ENCODE measurements at regions not wholly inside any gene's neighbourhood (a gene's known extent, or its start where the extent isn't known, plus 50 kb on each side); places are given as distances from the start of the nearest gene placed in this dataset.

DNA sequence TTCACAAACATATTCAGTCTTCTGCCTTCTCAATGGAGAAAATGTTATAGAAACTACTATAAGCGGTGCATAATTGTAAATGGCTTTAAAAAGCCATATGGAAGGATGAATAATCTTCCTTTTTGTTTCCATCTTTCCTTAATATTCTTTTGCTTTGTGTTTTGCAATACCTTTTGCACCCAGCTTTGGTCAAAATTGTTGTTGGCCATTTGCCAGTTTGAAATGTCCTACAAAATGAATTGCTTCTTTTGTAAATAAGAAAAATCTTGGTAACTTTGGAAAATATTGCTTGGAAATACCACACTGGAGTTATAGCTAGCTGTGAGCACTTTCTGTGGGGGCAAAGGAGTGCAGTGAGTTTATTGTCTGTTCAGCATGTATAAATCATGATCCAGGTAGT lies 93.5 kb upstream of the NR2F2 start:
- no peaks in the 10 kb centered on the region for H3K4me1 ChIP-seq

DNA sequence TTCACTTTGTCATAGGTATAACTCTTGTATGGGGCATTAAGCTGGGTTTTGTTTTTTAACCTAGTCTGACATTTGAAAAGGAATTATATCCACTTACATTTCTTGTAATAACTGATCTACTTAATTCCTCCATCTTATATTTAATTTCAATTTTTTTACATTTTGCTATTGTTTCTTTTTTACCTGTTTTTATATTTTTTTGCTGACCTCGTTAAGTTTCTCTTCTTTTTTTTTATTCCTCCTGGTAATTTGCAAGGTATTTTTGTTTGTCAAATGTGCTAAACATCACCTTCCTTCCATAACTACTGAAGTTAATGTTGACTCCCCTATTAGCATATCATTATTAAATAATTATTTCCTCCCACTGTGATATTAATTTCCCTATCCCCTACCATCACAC lies 87.7 kb upstream of the NR2F2 start:
- no peak for DNase-seq

More for the DNA sequence above, 93.5 kb upstream of the NR2F2 start:
- Histone ChIP-seq H3K36me3 (no peaks in the 10 kb centered on the region), H3K9me3 (no peaks in the 10 kb centered on the region), H3K4me3 (no peak overlapping the region), H3K27me3 (no peaks in the 10 kb centered on the region), H3K27ac (no peak overlapping the region)
- no peak for DNase-seq
- intact Hi-C loops (cut with DNase I; ENCODE audit: low total_unique reads): no loop called here
- TF ChIP-seq POLR2A (IDR thresholded peaks at IDR 0.05): no peak
- TF ChIP-seq, protein P1, sequence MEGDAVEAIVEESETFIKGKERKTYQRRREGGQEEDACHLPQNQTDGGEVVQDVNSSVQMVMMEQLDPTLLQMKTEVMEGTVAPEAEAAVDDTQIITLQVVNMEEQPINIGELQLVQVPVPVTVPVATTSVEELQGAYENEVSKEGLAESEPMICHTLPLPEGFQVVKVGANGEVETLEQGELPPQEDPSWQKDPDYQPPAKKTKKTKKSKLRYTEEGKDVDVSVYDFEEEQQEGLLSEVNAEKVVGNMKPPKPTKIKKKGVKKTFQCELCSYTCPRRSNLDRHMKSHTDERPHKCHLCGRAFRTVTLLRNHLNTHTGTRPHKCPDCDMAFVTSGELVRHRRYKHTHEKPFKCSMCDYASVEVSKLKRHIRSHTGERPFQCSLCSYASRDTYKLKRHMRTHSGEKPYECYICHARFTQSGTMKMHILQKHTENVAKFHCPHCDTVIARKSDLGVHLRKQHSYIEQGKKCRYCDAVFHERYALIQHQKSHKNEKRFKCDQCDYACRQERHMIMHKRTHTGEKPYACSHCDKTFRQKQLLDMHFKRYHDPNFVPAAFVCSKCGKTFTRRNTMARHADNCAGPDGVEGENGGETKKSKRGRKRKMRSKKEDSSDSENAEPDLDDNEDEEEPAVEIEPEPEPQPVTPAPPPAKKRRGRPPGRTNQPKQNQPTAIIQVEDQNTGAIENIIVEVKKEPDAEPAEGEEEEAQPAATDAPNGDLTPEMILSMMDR (IDR thresholded peaks at IDR 0.05): no peak

DNA sequence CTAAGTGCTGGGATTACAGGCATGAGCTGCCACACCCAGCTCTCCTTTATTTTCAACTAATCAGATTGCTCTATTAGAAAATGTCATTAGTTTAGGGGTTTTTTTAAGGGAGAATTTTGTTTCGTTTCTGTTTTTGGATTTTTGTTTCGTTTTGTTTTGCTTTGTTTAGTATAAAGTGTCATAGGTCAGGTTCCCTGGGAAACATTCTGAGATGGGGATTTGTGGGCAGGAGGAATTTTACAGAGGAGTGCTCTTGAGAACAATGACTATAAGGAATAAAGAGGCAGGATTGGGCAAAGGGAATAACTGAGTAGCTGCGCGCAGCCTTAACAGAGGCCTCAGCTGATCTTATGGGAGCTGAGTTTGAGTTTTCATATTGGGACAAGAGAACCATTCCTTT lies 86.8 kb upstream of the NR2F2 start:
- TF ChIP-seq, protein P1 (IDR thresholded peaks at IDR 0.05): no peak
- no peak for TF ChIP-seq POLR2A (IDR thresholded peaks at IDR 0.05)
- Histone ChIP-seq H3K36me3 (no peaks in the 10 kb centered on the region), H3K27me3 (no peaks in the 10 kb centered on the region), H3K9me3 (no peaks in the 10 kb centered on the region), H3K4me3 (no peak overlapping the region), H3K27ac (no peak overlapping the region), H3K4me1 (no peaks in the 10 kb centered on the region)
- DNase-seq: no peak
- intact Hi-C loops (cut with DNase I; ENCODE audit: low total_unique reads): no loop called here

More for the DNA sequence above, 87.7 kb upstream of the NR2F2 start:
- no peaks in the 10 kb centered on the region for H3K4me1 ChIP-seq
- no peak overlapping the region for H3K27ac ChIP-seq
- H3K27me3 ChIP-seq: no peaks in the 10 kb centered on the region
- no peak overlapping the region for H3K4me3 ChIP-seq
- TF ChIP-seq POLR2A (IDR thresholded peaks at IDR 0.05): no peak
- TF ChIP-seq, protein P1 (IDR thresholded peaks at IDR 0.05): no peak
- H3K9me3 ChIP-seq: no peaks in the 10 kb centered on the region
- H3K36me3 ChIP-seq: no peaks in the 10 kb centered on the region
- intact Hi-C loops (cut with DNase I; ENCODE audit: low total_unique reads): no loop called here

DNA sequence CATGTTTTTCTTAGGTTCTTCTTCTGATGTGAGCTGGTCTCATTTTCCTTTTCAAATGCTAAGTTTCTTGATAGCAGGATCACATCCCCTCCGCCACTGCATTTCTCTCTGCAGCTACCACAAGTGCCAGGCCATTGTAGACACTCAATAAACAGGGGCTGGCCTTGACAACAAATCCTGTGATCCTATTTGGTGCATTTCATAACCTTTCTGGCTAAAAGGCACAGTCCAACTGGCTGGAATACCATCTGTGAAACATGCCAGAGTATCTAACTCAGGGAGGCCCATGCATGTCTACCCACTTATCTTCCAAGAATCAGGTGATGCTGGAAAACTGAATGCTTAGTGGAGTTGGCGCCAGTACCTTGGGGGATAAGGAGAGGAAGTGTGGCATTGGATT lies 85.2 kb upstream of the NR2F2 start:
- no peak for TF ChIP-seq POLR2A (IDR thresholded peaks at IDR 0.05)
- TF ChIP-seq, protein P1 (IDR thresholded peaks at IDR 0.05): no peak
- intact Hi-C loops (cut with DNase I; ENCODE audit: low total_unique reads): no loop called here
- Histone ChIP-seq H3K4me1 (no peaks in the 10 kb centered on the region), H3K4me3 (no peak overlapping the region), H3K36me3 (no peaks in the 10 kb centered on the region), H3K9me3 (no peaks in the 10 kb centered on the region), H3K27me3 (no peaks in the 10 kb centered on the region), H3K27ac (no peak overlapping the region)
- DNase-seq: no peak

DNA sequence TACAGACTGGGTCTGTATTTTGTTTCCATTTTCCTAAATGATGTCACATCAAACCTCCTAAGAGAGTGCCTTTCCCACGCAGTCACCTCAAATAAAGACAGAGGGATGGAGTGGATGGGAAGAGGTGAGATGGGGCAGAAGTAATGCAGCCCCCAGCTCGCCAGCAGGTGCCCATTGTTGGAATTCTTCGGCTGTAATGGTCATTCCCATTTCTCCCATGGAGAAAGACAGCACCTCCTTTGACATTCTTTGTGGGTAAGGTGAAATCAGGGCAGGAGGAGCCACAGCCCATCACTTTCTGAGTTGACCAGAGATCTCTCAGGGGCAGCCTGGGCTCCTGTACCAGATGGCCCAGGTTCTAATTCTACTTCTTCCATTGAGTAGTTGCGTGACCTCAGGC lies 84.4 kb upstream of the NR2F2 start:
- intact Hi-C loops (cut with DNase I; ENCODE audit: low total_unique reads): no loop called here
- TF ChIP-seq, protein P1 (IDR thresholded peaks at IDR 0.05): no peak

More for the DNA sequence above, 84.4 kb upstream of the NR2F2 start:
- no peak for DNase-seq
- H3K4me3 ChIP-seq: no peak overlapping the region
- no peaks in the 10 kb centered on the region for H3K9me3 ChIP-seq
- H3K4me1 ChIP-seq: no peaks in the 10 kb centered on the region
- H3K27ac ChIP-seq: no peak overlapping the region
- no peaks in the 10 kb centered on the region for H3K36me3 ChIP-seq
- no peaks in the 10 kb centered on the region for H3K27me3 ChIP-seq

All from uterus (tissue), 3 donors.